ENCODE measurements at regions not wholly inside any gene's neighbourhood (a gene's known extent, or its start where the extent isn't known, plus 50 kb on each side); places are given as distances from the start of the nearest gene placed in this dataset.
A peak's percentile ranks its signal among the peaks of the same experiment; 100 is the strongest.

DNA sequence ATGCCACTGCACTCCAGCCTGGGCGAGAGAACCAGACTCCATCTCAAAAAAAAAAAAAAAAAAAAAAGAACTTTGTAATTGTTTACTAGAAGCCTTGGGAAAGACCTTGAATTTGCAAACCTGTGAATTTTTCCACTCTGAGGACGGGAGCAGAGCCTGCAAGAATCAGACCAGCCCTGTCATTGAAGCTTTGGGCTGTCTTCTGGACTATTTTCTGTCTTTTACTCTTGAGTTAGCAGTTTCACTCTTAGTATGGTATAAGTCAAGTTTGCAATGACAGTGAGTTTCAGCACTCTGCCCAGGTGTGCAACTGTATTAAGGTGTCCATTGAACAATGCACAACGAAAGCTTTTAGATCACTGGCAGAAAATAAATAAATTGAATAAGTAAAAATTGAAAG, 81.4 kb upstream of the KRAS start:
- ATAC-seq (ENCODE audit: low read depth) = no peak
- no peak overlapping the region for H3K27ac Mint-ChIP-seq
- TF ChIP-seq, protein P1, sequence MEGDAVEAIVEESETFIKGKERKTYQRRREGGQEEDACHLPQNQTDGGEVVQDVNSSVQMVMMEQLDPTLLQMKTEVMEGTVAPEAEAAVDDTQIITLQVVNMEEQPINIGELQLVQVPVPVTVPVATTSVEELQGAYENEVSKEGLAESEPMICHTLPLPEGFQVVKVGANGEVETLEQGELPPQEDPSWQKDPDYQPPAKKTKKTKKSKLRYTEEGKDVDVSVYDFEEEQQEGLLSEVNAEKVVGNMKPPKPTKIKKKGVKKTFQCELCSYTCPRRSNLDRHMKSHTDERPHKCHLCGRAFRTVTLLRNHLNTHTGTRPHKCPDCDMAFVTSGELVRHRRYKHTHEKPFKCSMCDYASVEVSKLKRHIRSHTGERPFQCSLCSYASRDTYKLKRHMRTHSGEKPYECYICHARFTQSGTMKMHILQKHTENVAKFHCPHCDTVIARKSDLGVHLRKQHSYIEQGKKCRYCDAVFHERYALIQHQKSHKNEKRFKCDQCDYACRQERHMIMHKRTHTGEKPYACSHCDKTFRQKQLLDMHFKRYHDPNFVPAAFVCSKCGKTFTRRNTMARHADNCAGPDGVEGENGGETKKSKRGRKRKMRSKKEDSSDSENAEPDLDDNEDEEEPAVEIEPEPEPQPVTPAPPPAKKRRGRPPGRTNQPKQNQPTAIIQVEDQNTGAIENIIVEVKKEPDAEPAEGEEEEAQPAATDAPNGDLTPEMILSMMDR (IDR thresholded peaks at IDR 0.05) = no peak
- no peaks in the 10 kb centered on the region for H3K9me3 Mint-ChIP-seq
- no peak for DNase-seq
- intact Hi-C loops (cut with micrococcal nuclease) = loop anchor here (1.0 to 2.0 kb wide), 2 partner anchors 12 to 81 kb away; partner anchors contain the start of gene KRAS
- H3K4me3 Mint-ChIP-seq = no peak overlapping the region
- H3K36me3 Mint-ChIP-seq (ENCODE audit: low read depth) = no peaks in the 10 kb centered on the region
- peaks cover 27% of the 10 kb centered on the region for H3K4me1 Mint-ChIP-seq
- H3K27me3 Mint-ChIP-seq = no peaks in the 10 kb centered on the region
- ChIA-PET CTCF (interaction anchor here (1.1 kb wide), 1 partner anchor 91 kb away, joined by 3 read pairs; no protein-coding TSS in a partner anchor), POLR2A (interaction anchor here (0.7 to 4.6 kb wide), 4 partner anchors 12 to 80 kb away, joined by 8 to 48 read pairs (median 19); partner anchors contain the start of gene KRAS)

DNA sequence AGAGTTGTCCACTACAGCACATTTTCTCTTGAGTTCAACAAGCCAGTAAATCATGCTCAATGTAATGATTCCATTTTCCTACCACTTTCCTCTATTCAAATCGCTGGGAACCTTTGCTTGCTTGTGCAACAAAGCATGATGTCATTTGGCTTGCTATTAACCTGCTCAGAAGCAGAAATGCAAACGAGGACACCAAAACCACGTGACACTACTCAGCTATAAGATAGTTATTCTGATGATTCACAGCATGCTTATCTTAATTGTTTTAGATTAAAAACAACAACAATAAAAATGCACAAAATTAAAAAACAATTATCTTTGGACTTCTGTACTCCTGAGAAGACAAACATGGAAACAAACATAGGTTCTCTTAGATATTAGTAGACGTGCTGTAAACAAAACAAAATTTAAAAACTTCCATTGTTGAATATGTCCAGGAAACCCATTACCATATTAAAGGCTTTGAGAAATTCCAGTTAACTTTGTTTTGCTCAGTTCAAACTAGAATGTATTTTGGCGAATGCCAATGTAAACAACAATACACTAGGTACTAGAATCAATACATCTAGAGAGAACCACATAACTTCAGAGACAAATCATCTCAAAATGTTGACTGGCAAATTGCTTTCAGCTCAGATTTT, 77.5 kb upstream of the KRAS start:
- ATAC-seq (ENCODE audit: low read depth) (peak; percentile 47), DNase-seq (no peak)
- no peaks in the 10 kb centered on the region for H3K9me3 Mint-ChIP-seq
- TF ChIP-seq, protein P1 (IDR thresholded peaks at IDR 0.05) = no peak
- ChIA-PET CTCF (no interaction called here), POLR2A (interaction anchor here (1.1 to 1.2 kb wide), 2 partner anchors 19 to 56 kb away, joined by 3 read pairs; no protein-coding TSS in a partner anchor)
- H3K27ac Mint-ChIP-seq = no peak overlapping the region
- no peaks in the 10 kb centered on the region for H3K27me3 Mint-ChIP-seq
- H3K4me1 Mint-ChIP-seq = peaks cover 25% of the 10 kb centered on the region
- no peak overlapping the region for H3K4me3 Mint-ChIP-seq
- intact Hi-C loops (cut with micrococcal nuclease) = loop anchor here (5.0 kb wide), 1 partner anchor 36 kb away; no protein-coding TSS in a partner anchor
- H3K36me3 Mint-ChIP-seq (ENCODE audit: low read depth) = no peaks in the 10 kb centered on the region

DNA sequence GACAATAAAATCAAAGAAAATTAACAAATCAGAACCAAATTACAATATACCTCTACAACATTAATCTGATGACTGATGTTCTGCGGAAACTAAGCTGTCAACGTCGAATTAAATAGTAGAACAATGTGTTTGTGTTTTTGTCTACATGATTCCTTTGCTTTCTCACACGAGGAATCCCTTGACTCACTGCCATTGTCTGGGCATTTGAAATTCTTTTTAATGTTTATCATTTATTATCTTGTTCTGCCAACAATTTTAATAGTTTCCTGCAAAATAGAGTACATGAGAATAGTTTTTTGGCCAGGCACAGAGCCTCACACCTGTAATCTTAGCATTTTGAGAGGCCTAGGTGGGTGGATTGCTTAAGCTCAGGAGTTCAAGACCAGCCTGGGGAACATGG, 76.6 kb upstream of the KRAS start:
- peaks cover 28% of the 10 kb centered on the region for H3K4me1 Mint-ChIP-seq
- intact Hi-C loops (cut with micrococcal nuclease) = loop anchor here (5.0 kb wide), 1 partner anchor 35 kb away; no protein-coding TSS in a partner anchor
- no peaks in the 10 kb centered on the region for H3K9me3 Mint-ChIP-seq
- POLR2A ChIA-PET = interaction anchor here (1.1 to 1.2 kb wide), 2 partner anchors 18 to 57 kb away, joined by 3 read pairs; no protein-coding TSS in a partner anchor
- DNase-seq (no peak), ATAC-seq (ENCODE audit: low read depth) (no peak)
- H3K27ac Mint-ChIP-seq = no peak overlapping the region
- CTCF ChIA-PET = no interaction called here
- TF ChIP-seq, protein P1 (IDR thresholded peaks at IDR 0.05) = no peak
- no peaks in the 10 kb centered on the region for H3K36me3 Mint-ChIP-seq (ENCODE audit: low read depth)
- no peaks in the 10 kb centered on the region for H3K27me3 Mint-ChIP-seq
- no peak overlapping the region for H3K4me3 Mint-ChIP-seq

DNA sequence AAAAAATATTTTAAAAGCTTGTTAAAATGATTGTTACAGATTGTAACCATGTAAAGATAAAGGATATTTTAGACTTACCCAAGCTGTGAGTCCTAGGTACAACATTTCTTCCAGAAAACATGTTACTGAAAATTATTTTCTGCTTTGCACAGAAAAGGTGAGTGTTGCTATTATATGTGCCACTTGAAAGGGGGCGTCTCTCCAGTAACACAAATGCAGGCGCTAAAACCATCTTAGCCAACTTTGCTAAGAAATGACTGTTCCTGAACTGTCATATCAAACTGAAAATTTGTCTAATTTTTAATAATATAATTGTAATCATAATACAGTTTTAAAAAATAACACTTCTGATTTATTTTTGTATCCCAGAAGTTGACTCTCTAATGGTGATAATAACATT, 75.6 kb upstream of the KRAS start:
- POLR2A ChIA-PET = interaction anchor here (0.7 kb wide), 1 partner anchor 27 kb away, joined by 3 read pairs; no protein-coding TSS in a partner anchor
- CTCF ChIA-PET = no interaction called here
- Mint-ChIP-seq H3K27me3 (no peaks in the 10 kb centered on the region), H3K4me1 (peaks cover 35% of the 10 kb centered on the region), H3K4me3 (no peak overlapping the region), H3K36me3 (ENCODE audit: low read depth) (no peaks in the 10 kb centered on the region), H3K9me3 (no peaks in the 10 kb centered on the region), H3K27ac (no peak overlapping the region)
- intact Hi-C loops (cut with micrococcal nuclease) = loop anchor here (5.0 kb wide), 1 partner anchor 34 kb away; no protein-coding TSS in a partner anchor
- no peak for ATAC-seq (ENCODE audit: low read depth)
- TF ChIP-seq, protein P1 (IDR thresholded peaks at IDR 0.05) = no peak
- no peak for DNase-seq

DNA sequence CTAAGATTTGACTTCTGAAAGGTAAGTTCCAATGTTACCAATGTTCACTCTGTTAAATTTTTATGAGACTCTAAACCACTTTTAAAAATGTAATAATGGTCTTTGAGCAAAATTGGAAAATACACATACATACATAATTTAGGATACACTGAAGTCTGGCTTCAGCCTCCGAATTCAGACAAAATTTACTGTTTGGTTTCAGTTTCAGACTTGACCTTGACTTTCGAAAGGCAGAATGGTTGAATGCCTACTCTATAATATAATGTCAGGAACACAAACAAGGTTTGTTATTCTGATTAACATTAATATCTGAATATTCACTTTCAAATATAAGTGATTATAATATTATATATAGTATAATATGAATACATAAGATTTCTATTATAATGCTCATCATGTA, 74.1 kb upstream of the KRAS start:
- TF ChIP-seq, protein P1 (IDR thresholded peaks at IDR 0.05) = no peak
- H3K36me3 Mint-ChIP-seq (ENCODE audit: low read depth) = no peaks in the 10 kb centered on the region
- H3K27ac Mint-ChIP-seq = no peak overlapping the region
- no peaks in the 10 kb centered on the region for H3K27me3 Mint-ChIP-seq
- DNase-seq = no peak
- ChIA-PET CTCF (no interaction called here), POLR2A (interaction anchor here (0.9 to 2.4 kb wide), 3 partner anchors 9 to 74 kb away, joined by 3 to 17 read pairs (median 4); partner anchors contain the start of gene KRAS)
- no peak for ATAC-seq (ENCODE audit: low read depth)
- no peak overlapping the region for H3K4me3 Mint-ChIP-seq
- H3K4me1 Mint-ChIP-seq = peaks cover 48% of the 10 kb centered on the region
- intact Hi-C loops (cut with micrococcal nuclease) = loop anchor here (5.0 kb wide), 1 partner anchor 33 kb away; no protein-coding TSS in a partner anchor
- H3K9me3 Mint-ChIP-seq = no peaks in the 10 kb centered on the region

Measured in activated B cell treated with CpG ODN at 0.5 μM for 24 hours (primary cell).